AG08396 (cell line): ENCODE measurements at regions not wholly inside any gene's neighbourhood (a gene's known extent, or its start where the extent isn't known, plus 50 kb on each side); places are given as distances from the start of the nearest gene placed in this dataset.
A peak's percentile ranks its signal among the peaks of the same experiment; 100 is the strongest.

Source experiments
- DNase-seq: peaks from one replicate; pipeline ENCODE4 v3.0.0; 2012; ENCODE audit warnings: low spot score, mixed read lengths

DNA sequence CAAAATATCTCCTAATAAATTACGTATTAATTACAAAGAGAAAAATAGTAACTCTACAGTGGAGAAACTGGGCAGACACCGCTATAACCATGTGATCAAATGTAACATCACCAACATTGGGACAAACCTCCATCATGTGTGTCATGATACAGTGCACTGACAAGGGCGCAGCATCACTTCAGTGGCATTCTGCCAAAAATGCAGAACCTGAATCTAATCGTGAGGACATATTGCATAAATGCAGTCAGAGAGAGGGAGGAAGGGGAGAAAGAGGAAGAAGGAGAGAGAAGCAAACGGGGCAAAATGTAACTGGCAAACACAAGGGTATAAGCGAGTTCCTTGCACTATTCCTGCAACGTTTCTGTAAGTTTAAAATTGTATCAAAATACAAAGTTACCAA is 74.2 kb upstream of the MARCHF10 start:
- DNase-seq = no peak

DNA sequence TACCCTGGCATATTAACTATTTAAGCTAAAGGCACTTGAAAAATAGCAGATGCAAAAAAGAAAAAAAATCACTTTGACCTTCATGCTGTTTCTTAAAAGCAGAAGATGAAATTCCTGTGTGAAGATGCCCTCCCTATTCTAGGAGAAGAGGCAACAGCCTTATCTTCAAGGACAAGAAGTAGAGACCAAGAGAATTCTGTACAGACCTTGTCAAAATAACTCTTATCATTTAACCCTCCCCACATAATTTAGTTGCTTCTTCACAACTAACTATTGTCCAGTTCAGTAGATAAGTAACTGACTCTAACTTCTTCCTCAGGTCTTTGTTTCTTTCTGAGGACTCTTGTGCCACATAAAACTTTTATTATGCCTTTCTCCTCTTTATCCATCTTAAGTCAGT is 72.0 kb upstream of the MARCHF10 start:
- no peak for DNase-seq

DNA sequence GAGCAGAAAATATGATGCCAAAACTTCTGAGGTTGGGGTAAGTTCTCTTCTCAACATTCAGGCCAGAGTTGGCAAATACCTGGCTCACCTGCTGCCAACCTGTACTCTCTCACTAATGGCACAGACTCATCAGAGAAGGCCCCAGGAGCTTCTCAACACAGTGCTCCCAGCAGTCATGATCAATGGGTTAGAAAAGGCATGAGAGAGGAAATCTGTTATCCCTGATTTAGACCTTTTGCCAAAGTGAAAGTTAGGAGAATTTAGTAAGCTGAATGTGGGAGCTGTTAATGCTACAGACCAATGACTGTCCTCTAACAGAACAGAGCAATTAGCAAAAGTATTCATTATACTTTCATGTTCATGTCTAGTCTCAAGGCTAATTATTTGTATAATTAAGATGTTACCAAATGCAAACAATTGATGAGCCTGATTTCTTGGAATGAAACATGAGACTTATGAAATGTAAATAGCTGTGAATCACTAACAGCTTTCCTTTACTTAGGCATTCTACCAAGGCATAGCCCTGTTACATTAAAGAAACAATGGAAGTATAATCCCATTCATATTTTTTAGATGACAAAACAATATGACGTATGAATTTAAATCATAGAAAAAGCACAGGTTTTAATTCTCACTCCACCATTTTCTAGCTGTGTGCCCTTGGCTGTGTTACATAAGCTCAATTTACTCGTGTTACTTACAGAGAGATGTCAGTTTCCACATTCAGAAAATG is 68.7 kb upstream of the MARCHF10 start:
- no peak for DNase-seq

DNA sequence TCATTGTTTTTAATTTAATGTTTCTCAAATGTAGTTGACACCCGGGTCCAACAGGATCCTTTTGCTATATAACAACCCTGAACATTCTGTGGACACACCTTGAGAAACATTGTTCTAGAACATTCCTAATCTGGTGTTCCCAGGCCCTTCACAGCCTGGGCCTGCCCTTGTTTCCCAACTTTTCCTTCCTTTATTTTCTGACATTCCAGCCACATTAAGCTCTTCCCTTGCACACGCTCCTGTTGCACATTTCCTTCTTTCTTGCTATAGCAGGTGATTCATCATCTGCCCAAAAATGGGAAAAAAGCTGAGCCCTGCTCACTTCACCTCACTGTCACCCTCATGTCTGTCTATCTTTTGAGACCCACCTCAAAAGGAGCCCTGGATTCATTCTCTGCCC is 67.9 kb upstream of the MARCHF10 start:
- no peak for DNase-seq

DNA sequence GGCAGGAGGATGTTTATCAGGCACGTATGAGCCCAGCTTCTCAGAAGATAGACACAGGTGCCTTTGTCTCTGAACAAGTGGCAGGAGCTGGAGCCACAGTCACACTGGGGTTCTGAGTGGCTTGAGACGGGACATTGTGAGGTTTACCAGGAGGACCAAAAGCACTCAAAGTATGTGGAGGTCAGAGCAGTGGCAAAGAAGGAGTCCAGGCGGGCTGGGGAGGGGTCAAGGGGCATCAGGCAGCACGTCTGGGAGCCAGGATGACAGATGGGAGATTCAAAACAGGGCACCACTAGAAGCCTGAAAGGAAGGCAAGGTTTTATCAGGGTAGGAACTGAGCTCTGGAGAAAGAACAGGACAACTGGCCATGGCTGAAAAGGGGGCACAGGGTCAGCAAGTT is 67.2 kb upstream of the MARCHF10 start:
- DNase-seq = no peak

DNA sequence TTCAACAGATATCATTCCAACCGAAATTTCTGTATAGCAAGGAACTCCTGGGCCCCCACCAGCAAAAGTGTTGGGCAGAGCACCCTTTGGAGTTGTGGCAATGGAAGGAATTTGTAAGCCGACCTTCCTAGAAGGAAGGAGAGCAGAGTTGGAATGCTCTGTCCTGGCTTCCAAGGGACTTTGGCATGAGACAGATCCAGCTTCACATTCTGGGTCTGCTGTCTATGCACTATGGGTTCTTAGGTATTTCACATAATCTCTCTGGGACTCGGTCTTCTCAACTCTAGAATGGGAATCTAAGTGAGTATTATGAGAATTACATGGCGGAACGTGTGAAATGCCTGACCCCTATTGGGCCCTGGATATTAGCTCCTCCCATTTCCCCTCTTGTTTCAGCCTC is 63.2 kb upstream of the MARCHF10 start:
- DNase-seq = no peak

DNA sequence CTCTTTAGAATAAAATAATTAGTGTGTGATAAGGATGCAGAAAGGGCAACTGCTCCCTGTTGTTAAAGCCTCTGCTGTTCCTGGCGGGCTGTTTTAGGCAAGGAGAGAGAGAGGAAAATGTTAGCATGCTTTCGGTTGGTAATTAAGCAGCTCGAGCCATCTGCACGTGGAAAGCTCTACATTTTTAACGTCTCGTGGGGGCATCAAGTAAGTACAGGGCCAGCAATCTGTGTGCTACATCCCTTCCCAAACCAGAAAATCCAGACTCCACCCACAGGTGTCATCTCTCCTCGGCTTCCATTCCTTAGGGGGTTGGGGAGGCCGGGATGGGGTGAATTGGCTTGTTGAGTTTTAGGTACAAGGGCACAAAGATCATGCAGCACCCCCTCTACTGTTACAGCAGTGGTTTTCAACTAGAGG is 62.4 kb upstream of the MARCHF10 start:
- DNase-seq = no peak

DNA sequence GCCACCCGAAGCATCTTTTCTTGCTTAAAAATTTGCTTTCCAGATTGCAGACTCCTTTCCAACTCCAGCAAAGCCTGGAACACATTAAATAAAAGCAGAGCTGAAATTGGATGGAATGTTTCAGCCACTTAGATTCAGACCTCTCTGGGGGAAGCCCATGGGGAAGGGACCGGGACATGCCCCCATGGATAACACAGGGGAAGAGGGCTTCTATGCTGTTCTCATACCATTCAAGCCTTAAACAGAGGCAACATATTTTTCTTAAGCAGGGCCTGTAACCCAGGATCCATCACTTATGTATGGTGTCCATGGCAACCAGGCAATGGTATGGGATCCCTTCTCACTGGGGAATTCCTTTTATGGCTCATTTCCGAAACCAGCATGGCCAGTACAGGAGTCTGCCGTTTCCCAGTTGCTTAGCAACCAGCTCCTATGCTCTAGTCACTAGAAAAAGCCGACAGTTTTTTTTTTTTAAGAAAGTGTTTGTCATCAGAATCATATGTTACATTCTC is 62.0 kb upstream of the MARCHF10 start:
- DNase-seq = peak; percentile 31

DNA sequence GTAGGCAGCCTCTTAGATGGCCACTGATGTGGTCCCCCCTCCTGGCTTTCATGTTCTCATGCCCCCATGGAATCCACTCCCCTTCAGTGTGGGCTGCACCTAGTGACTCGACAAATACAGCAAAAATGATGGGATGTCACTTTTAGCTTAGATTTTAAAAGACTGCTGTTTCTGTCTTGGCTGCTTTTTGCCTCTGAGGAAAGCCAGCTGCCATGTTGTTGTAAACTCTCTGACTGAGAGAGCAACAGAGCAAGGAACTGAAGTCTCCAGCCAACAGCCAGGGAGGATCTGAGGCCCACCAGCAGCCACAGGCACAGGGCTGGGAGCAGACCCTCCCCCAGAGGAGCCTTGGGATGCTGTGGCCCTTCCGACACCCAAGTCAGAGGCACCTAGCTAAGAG is 60.6 kb upstream of the MARCHF10 start:
- DNase-seq = no peak

DNA sequence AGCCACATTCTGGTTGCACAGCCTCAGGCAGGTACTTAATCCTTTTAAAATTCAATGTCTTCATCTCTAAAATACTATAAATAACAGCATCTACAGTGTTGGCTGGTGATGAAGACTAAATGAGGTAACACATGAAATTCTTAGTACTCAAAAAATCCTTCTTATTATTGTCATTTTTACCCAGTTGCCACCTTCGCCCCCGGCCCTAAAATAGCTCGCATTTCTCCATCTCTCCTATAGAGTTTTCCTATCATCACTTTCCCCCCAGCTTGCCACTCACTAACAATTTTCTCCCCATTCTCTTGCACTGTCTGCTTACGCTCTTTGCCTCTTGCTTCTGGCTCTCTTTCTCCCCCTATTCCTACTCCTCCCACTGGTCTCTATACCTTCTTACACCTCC is 59.9 kb upstream of the MARCHF10 start:
- no peak for DNase-seq

DNA sequence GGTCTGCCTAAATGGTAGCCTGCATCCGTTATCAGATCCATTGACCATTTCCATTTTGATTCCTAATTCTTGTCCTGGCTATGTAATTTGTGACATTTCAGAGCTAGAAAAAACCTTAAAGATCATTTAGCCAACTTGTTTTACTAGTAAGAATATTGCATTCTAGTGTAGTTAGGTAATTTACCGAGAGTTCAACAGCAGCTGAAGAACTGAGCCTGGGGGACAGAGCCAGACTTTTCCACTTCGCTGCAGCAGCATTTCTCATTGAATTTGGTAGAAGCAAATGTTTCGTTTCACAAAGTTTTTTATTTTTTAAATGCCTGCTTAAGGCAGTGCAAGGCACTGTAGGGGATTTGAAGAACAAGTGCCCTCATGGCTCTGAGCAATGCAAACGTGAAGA is 59.2 kb upstream of the MARCHF10 start:
- DNase-seq = no peak

DNA sequence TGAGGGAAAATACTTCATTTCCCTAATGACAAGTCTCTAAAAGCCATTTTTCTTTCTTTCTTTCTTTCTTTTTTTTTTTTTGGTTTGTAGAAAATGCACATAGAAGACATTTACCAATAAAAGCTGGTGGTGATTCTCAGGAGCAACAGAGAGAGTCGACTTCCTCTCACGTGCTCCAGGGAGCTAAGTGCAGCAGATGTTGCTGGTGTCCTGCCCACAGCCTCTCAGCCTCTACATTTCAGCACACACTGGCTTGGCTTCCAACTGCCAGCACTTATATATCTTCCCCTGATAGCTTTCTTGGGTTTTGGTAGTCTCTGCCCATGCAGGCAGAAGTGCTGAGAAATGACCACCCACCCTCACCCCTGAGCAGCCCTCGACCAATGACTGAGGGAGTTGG is 58.4 kb upstream of the MARCHF10 start:
- DNase-seq = no peak

DNA sequence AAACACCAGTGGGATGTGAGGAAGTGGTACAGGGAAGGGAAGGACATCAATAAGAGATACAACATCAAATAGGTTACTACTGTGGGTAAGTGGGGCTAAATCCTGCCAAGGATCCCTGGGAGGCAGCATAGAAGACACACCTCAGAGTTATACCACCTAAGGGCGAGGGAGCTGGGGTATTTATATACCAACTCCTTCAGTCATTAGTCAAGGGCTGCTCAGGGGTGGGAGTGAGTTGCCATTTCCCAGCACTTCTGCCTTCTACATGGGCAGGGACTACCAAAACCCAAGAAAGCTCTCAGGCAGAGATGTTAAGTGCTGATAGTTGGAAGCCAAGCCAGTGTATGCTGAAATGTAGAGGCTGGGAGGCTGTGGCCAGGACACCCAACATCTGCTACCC is 57.5 kb upstream of the MARCHF10 start:
- no peak for DNase-seq

DNA sequence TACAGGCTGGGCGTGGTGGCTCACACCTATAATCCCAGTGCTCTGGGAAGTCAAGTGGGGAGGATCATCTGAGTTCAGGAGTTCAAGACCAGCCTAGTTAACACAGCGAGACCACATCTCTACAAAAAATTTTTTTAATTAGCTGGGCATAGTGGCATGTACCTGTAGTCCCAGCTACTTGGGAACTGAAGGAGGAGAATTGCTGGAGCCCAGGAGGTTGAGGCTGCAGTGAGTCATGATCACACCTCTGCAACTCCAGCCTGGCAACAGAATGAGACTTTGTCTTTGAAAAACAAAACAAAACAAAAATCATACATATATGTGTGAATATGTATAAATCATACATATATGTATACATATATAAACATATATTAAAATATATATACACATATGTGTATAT is 54.1 kb upstream of the MARCHF10 start:
- no peak for DNase-seq

DNA sequence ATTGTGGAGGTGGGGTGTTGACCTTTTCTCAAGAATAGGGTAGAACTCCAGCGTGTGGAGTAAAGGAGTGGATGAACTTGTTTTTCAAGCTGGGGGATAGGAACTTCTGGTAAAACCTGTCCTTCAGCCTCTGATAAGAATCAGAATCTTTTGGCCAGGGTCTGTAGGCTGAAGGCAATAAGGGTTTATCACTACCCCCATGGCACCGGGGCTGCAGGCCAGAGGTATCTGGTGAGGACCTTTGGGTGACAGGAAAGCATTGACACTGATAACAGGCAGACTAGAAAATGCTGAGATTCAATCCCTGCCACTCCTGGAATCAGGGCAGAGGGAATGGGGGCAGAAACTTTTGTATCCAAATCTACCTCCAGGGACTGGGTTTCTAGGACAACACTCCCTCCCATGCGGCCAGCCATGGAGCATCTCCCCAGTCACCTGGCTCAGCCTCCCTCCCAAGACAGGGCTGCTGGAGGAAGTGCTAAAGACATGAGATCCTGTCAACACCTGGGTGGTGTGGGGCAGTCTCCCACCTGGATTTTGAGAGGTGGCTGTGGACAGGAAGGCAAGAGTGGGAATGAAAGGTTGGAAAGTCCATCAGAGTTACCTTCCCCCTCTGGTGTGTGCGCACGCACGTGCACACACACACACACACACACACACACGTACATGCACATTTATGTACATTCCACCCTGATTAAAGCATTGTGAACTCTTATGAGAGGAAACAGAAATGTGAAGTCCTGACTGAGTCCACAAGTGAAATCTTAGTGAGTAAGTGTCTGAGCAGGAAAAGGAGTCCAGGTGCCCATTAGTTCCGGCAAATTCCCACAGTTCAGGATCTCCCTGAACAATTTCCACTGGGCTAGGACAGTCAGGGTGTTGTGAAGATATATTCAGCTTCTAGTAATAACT is 53.1 kb upstream of the MARCHF10 start:
- DNase-seq = no peak

DNA sequence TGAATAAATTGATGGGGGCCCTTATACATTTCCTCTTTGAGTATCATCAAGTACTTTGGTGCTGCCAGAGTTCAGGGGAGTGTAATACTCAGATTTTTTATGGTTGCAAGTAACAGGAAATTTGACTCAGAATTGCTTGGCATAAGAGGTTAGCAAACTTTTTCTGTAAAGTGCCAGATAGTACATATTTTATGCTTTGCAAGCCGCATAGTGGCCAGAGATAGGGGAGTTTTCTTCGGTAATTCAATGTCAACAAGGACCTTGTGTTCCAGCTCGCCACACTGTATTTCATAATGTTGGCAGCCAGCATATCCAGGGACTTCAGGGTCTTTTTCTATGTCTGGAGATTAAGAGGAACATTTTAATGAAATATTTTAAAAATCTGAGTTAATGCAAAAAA is 51.0 kb upstream of the MARCHF10 start:
- DNase-seq = no peak
